Stimulated activated CD8-positive, alpha-beta memory T cell treated with anti-CD3 and anti-CD28 coated beads, Interleukin-15, amount 100 ng/mL, for 24 hours (primary cell): ENCODE measurements at regions not wholly inside any gene's neighbourhood (a gene's known extent, or its start where the extent isn't known, plus 50 kb on each side); places are given as distances from the start of the nearest gene placed in this dataset.

ENCODE experiments used
- DNase-seq: peaks from one replicate; pipeline ENCODE4 v3.0.0-alpha.2; 2020; ENCODE audit warnings: low read depth

DNA sequence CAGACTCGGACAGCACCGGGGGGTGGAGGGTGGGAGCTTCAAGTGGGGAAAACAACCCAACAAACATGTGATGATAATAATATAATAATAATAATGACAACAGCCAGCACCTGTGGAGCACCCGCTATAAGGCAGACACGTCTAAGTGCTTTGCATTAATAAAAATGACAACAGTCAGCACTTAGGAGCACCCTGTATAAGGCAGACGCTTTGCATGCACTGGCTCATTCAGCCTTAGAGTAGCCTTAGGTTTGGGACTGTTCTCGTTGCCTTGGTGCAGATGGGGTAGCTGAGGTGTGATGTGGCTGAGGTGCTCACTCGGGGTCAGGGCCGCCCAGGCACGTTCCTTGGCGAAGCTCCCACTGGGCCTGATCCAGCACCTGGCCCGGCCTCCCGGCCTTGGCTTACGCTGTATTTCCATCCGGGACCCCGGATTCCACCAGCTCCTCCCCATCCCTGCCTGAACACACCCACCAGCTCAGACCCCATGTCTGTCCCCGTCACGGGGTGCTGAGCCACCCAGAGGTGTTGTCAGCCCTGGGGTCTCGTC, 144.0 kb upstream of the CIBAR2 start:
- DNase-seq, result no peak

DNA sequence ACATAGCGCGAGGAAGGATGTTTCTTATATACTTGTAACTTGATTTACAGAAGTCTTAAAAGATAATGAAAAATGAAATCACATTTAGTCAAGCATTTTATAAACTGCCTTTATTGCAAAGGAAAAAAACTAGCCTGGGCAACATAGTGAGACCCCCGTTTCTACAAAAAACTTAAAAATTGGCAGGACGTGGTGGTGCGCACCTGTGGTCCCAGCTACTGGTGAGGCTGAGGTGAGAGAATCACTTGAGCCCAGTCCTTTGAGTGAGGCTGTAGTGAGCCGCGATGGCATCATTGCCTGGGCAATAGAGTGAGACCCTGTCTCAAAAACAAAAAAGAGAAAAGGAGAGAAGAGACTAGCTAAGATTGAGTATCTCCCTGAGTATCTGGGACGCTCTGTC, 145.2 kb upstream of the CIBAR2 start:
- no peak for DNase-seq

DNA sequence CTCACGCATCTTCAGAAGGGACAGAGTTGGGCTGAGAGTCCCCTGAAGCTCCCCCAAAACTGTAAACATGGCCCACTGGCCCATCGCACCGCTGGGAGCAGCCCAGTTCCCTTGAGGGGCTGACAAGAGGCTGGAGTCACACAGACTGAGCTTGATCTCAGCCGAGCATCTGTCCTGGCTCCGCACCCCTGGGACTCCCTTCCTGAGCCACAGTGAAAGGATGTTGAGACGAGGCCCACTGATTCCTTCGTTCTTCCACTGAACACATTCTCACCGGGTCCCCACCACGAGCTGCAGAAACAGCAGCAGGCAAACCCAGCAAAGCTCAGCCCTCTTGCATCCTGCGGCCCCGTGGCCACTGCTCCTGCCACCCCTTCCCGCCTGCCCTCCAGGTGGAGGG, 145.9 kb upstream of the CIBAR2 start:
- DNase-seq, result no peak

DNA sequence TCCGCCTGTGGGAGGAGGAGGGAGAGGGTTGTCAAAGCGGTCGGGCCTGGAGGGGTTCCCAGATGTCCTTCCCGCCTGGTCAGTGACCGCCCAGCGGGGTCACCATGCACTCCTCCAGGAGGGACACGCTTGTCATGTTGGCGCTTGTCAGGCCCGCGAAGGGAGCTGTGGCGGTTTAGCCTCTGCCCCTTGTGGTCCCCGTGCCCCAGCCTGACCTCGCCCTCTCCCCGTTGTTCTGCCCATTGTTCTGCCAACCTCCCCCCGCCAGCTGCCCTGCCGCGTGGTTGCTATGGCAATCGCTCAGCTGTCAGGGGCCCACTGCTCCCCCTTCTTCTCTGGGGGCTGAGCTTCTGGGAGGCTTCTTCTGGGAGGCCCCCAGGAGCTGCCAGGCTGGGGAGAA, 146.4 kb upstream of the CIBAR2 start:
- DNase-seq, result no peak

DNA sequence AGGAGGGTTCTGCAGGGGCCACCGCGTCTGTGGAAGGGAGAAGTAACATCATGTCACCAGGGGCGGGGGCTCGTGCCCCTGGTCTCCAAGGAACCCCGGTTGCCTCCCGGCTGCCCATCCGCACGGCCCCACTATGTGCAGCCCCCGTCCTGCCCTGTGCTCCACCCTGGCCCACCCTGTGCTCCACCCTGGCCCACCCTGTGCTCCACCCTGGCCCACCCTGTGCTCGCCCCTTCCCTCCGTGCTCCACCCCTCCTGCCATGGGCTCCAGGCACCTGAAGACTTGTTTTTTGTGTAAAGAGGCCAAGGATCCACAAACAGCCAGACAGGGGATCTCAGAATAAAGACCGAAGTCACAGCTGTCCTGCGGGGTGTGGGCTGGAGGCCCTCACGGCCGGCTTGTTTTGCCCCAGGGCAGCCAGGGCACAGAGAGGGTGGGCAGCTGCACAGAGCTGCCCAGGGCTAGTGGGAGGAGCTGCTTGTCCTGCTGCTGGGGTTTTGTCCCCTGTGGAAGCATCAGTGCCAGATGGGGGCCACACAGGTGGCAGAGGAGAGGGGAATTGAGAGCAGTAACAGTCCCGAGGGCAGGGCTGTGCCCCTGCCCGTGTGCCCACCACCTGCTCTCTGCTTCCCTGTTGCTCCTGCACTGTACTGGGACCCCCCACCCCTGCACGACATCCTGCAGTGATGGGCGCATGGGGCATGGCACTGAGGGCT, 147.0 kb upstream of the CIBAR2 start:
- no peak for DNase-seq

DNA sequence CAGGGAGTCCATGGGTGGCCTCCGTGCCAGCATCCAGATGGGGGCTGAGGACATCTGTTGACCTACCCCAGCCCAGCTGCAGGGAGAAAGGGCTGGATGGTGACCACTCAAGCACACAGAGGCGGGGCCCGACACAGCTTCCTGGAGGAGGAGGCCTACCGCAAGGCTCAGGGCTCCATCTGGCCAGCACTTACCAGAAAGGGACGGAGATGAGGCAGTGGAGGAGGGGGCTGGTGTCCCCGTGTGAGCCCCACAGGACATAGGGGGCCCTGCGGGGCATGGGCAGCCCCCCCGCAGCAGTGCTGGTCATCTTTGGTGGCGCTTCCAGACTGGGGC, 147.5 kb upstream of the CIBAR2 start:
- no peak for DNase-seq

DNA sequence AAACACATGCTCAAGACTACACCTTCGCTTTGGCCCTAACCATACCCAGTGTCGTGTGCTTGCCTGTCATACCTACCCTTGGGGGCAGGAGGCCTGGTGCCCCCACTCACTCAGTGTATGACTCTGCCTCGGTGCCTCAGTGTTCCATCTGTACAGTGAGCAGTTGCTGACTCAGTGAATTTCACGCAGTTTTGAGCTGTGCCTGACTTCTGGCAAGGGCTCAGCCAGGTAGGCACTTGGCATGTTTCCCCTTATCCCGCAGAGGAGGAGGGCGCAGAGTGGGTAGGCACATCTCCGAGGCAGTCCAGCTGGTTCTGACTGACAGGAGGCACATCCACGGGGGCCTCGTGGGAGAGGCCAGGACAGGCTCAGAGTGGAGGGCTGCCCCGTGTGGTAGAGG, 148.9 kb upstream of the CIBAR2 start:
- no peak for DNase-seq

DNA sequence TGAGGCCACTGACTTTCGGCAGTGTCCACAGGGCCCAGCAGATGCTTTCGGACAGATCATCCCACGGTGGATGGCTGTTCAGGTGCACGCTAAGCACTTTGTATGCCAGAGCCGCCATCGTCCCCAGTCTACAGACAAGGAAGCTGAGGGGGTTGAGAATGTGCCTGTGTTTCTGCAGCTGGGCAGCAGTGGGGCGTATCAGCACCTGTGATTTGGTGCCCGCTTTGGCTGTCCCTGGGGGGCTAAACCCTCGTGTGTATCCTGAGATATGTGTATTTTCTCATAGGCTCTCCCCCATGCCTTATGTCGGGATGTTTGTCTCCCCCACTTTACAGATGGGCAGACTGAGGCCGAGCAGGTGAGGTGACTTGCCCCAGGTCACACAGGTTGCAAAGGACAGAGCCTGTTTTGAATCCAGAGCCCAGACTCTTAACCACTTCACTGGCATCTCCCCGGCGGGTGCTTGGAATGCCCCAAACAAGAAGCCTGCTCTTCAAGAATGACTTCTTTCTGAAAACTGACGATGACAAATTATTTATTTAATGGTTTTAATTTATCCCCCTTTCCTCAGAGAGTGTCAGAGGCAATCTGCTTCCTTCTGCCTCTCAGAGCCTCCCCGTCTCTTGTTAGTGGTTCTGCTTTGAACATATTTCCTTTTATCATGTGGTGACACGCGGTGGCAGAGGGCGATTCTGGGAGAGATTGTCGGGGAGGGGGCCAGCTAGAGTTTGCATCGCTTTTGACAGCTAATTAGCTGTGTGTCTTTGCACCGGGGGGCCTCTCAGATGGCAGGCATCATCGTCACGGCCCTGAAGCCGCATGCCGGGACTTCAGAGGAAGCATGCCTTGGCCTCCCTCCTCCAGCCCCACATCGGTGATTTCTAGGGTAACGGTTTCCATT, 149.6 kb upstream of the CIBAR2 start:
- no peak for DNase-seq

DNA sequence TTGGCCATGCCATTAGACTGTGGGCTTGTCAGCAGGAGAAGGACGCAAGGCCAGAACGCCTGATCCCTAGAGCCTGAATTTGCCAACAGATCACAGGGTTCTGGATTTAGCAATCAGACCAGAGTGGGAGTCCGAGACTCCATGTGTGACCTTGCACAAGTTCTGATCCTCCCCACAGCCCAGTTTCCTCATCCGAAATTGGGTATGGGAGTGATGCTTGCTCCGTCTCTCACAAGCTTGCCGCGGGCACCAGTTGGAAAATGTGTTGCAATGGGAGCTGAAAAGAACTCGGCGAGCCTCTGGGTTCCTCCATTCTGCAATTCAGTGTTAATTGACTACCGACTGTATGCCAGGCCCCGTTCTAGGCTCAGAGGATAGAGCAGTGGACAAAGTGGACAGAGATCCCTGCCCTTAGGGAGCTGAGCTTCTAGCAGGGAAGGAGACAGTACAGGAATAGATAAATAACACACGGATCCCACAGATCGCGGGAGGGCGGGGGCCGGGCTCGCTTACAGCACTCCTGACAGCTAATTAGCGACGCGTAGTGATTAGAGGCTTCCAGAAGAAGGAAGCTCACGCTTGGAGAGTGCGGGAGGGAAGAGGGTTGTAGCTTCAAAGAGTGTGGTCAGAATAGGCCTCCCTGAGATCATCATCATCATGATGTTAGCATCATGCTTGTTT, 150.4 kb upstream of the CIBAR2 start:
- no peak for DNase-seq

DNA sequence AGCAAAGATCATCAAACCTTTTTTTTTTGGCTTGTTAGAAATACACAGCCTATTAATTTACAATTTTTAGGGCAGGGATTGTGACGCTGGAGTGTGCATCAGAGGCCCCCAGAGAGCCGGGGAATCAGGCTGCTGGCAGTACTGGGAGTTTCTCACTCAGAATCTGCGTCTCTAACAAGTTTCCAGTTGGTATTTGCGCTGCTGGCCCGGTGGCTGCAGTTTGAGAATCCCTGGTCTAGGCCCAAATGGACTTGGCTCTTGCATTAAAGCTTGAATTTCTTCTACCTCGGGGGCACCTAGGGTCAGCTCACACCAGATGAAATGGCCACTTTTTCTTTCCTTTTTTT, 150.9 kb upstream of the CIBAR2 start:
- DNase-seq, result no peak

DNA sequence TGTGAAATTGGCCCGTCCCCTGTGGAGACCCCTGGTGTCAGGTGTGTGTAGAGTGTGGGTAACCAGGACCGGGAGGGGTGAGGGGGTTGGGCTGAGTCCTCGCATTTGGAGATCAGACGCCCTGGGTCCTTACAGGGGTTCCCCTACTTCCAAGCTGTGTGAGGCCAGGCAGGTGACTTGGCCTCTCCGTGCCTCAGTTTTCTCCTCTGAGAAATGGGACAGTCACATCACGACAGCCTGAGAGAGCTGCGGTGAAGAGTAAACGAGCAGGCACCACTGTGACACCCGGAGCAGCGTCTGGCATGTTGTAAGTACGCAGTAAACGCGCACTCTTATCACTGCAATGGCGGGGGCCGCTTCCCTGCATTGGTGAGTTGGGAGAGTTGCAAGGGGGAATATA, 152.5 kb upstream of the CIBAR2 start:
- DNase-seq, result no peak

DNA sequence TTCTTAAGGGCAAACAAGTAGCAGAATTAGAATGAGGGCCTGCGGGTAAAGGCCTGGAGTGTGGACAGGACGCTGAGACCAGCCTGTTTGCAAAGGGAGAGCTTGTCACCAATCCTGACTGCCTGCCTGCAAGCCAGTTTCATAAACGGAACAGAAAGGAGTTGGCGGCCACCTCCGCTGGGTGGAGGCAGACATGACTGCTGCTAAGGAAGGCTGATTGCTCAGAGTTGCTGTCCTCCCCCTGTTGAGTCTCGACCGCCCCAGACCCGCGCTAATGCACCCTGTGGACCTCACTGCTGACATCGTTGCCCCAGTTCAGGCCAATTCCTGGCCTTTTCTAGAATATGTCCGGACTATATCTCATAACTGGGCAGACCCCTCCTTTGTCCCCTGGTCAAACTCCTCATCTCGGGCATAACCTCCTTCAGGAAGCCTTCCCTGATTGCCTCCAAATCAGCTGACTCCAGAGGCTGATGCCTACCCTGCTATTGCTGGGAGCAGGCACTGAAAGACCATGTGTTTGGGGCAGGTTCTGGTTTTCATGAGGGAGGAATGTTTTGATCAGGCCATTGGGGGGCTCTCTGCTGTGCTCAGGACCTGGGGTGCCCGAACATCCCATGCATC, 153.0 kb upstream of the CIBAR2 start:
- DNase-seq, result no peak

DNA sequence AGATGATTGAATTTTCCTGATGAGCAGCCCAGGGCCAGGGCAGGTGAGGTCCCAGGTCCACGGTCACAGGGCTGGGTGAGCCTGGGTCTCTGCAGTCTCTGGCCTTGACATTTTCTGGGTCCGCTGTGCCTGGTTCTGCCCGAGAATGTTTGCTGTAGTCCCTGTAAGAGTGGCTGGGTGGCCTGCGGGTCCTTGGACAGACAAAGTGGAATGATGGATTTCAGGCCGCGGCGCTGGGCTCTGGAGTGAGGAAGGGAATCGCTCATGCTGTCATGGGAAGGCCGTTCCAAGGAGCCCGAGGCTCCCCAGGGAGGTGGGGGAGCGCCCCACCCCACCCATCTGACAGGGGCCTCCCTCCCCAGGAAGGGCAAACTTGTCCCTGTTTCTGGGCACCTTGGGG, 153.5 kb upstream of the CIBAR2 start:
- no peak for DNase-seq

DNA sequence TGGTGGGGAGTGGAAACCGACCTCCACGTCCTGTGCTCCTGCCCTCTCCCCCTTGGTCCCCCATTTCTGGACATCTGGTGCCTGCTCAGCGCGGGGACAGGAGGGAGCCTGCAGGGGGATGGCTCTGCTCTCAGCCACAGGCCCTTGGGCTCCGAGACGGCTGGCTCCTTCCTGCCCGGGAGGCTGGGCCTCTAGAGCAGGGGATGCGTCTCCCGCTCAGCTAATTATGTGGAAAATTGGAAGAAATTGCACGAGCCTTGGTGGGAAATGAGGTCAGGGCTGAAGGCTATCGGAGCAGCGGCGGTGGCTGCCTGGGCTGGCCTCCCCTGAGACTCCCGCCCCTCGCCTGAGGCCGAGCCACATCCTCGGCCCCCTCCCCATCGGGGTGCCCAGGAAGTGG, 154.6 kb upstream of the CIBAR2 start:
- DNase-seq, result no peak

DNA sequence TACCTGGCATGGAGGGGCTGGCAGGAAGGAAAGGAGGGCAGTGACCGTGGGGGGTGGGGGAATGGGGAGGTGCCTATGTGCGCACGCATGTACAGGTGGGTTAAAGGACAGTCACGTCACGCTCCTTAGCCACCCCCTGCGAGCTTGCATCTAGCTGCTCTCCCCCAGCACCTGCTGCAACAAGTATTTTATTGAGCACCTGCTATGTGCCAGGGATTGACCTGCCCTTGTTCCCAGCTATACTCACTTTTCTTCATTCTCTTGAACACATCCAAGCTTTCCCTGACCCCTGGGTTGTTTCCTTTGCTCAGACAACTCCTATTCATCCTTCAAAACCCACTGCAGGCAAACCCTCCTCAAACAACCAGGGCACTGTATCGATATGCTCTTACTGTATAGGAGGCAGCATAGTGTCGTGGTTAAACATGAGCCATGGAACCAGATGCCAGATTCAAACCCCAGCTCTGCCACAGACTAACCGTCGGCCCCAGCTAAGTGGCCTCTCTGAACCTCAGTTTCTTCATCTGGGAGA, 155.2 kb upstream of the CIBAR2 start:
- DNase-seq, result no peak

DNA sequence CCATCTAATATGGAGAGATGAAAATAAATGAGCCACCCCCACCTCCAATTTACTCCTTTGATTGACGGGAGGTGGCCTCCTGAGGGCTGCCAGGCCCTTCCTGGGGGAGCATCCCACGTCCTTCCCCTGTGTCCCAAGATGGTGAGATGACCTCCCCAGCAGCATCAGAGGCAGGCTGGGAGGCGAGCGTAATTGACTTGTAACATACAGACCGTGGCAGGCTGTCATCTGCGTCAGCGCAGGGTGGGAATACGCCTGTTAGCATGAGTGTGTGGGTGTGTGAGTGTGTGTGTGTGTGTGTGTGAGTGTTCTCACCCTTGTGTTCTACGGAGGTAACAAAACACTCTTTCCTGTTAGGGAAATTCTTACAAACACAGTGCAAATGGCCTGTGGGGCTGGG, 156.9 kb upstream of the CIBAR2 start:
- no peak for DNase-seq

DNA sequence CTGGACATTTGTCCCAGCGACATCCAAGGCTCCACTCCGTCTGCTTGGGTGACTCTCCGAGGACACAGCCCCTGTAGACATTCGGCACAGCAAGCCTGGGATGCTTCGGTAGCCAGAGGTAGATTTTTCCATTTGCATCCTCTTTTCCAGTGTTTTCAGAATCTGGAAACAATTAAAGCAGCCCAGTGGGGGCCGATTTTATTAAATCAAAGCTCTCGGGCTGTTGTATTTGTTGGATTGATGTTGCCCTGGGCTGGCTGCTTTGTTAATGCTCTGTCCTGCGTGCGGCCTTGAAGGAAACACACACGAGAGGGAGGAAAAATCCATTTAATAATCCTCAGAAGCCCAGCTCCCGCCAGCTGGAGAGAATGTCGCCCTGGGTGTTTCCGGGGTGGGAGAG, 158.1 kb upstream of the CIBAR2 start:
- no peak for DNase-seq

DNA sequence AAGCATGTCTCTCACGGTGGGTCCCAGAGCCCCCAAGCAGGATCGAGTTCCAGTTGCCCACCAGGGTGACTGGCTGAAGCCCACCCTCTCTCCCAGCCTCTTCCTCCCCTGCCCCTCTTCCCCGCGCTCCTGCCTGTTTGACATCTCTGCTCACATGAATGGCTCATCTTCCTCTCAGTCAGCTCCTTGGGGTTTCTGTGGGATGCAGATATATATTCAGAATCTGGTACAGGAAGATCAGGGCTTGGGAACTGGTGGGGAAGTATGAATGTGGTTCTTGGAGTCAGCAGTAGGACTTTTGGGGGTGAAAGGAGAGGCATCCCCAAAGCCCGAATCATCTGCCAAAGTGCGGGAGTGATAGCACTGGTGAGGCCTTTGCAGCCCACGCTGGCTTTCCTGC, 158.9 kb upstream of the CIBAR2 start:
- DNase-seq, result no peak

DNA sequence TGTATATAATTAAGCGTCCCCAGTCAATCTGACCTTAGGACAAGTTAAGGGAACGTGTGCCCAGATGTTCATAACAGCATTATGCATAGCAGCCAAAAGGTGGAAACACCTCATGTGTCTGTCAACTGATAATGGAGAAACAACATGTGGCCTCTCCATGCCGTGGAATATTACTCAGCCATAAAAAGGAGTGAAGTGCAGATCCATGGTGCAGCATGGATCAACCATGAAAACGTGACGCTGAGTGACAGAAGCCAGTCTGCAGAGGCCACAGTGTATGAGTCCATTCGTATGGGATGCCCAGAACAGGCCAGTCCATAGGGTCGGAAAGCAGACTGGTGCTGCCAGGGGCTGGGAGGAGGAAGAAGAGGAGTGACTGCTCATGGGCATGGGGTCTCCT, 161.0 kb upstream of the CIBAR2 start:
- no peak for DNase-seq

DNA sequence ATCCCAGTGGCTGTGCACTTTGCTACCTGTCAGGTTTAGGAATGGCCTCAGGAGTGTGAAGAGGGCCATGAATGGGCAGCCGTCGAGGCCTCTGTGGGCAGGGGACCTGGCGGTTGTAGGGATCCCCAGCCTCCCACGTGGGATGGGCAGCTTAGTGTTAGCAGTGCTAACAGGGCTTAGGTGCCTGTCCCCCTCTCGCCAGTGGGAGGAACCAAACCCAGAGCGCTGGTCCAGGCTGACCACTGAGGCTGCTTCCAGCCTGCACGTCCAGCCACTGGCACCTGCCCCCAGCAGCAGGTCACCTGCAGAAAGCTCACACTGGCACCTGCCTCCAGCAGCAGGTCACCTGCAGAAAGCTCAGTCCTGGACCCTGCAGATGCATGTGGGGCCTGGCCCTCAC, 162.2 kb upstream of the CIBAR2 start:
- no peak for DNase-seq

DNA sequence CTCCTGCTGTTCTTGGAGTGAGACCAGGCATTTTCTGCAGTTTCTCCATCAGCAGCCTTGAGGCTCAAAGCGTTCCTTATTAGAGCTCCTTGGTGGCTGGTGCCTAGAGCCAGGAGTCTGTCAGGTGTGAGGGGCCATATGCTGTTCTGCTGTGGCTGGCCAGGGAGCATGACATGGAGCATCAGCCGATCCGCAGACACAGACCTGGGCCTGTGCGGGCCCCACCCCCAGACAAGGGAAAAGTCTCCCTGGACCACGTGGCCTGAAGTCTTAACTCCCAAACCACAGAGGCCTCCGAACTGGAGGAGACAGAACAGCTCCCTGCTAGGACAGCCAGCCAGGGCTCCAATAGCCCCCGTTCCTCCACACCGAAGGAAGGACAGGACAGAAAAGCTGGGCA, 162.7 kb upstream of the CIBAR2 start:
- no peak for DNase-seq

DNA sequence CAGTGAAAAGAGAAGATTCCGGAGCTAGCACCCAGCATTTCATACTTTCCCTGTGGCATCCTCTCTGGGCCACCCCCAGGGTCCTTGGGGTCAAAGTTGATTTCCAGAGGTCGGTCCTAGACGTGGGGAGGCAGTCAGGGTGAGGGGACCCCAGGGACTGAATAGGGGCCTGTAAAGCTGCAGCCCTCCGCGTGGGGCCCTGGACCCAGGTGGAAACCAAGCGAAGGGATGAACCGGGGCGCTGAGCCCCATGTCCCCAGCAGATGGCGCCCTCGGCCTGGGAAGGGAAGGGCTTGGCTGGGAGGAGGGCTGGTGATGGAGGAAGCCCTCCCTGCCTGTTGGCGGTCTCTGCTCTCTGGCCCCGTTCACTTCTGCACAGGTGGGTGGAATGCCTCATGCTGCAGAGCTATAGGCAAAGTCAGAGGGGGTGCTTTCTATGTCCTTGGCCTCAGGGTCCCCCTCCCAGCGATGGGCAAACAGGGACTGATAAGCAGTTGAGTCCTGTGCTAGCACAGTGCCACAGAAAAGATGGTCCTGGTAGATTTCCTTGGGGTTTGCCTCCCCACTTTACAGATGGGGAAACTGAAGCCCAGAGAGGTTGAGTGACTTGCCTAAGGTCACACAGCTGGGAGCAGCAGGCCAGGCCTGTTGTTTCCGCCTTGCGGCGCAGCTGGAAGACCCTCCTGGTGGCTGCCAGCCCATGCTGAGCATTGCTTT, 163.4 kb upstream of the CIBAR2 start:
- DNase-seq, result peak; percentile 51
